SK-N-SH (cell line): ENCODE measurements at regions not wholly inside any gene's neighbourhood (a gene's known extent, or its start where the extent isn't known, plus 50 kb on each side); places are given as distances from the start of the nearest gene placed in this dataset.

Experiments used
- CTCF ChIA-PET: fragments of 300-600, 350-600 bp; formaldehyde crosslinking; extraction: SDS; loops from one replicate; lab custom pipeline; 2021; lab: Yijun Ruan, JAX
- POLR2A ChIA-PET: fragments of 350-600 bp; sonication (Branson Sonifier 250); formaldehyde crosslinking; extraction: SDS; loops from one replicate; lab custom pipeline; 2020; ENCODE audit warnings: antibody characterized with exemption, inconsistent platforms; lab: Yijun Ruan, JAX
- DNase-seq: peaks from one replicate; pipeline ENCODE4 v3.0.0; 2012
- H2AFZ ChIP-seq: fragments of 200-600 bp; sonication (generic); 2 replicates; pipeline ENCODE4 v1.8.1; 2016; ENCODE audit warnings: antibody characterized with exemption, mild to moderate bottlenecking, low read depth
- H3F3A ChIP-seq: fragments of 200-600 bp; sonication (generic); replicated peaks from 2 replicates; pipeline ENCODE3; 2016; ENCODE audit warnings: antibody characterized with exemption, mild to moderate bottlenecking; ENCODE audit not compliant: insufficient read depth
- H3K27ac ChIP-seq, 2 experiments: fragments of 200-500 bp in 1 of 2; fragments of 200-600 bp in 1 of 2; sonication (Bioruptor generic) in 1 of 2; sonication (generic), shearing (Covaris generic) in 1 of 2; 2 replicates each; pipeline versions ENCODE4 v1.5.1 to v1.6.1; 2014 to 2016; ENCODE audit warnings: low read depth in 2 of 2, inconsistent platforms in 1 of 2, low read length in 1 of 2, mild to moderate bottlenecking in 1 of 2, mixed read lengths in 1 of 2
- H3K27me3 ChIP-seq: fragments of 200-600 bp; sonication (generic), shearing (Covaris generic); 2 replicates; pipeline ENCODE4 v1.6.1; 2016; ENCODE audit warnings: mixed run types; ENCODE audit not compliant: insufficient read depth
- H3K36me3 ChIP-seq, 2 experiments: fragments of 200-500 bp in 1 of 2; fragments of 200-600 bp in 1 of 2; sonication (Bioruptor generic) in 1 of 2; sonication (generic) in 1 of 2; replicated peaks in 1 of 2; 2 replicates each; pipeline versions ENCODE3 to v1.5.1; 2014 to 2016; ENCODE audit warnings: low read length in 1 of 2, mild to moderate bottlenecking in 1 of 2; ENCODE audit not compliant: insufficient read depth in 2 of 2, control insufficient read depth in 1 of 2
- H3K4me1 ChIP-seq, 2 experiments: fragments of 200-500 bp in 1 of 2; fragments of 200-600 bp in 1 of 2; sonication (Bioruptor generic) in 1 of 2; sonication (generic), shearing (Covaris generic) in 1 of 2; 2 replicates each; pipeline versions ENCODE4 v1.5.1 to v1.6.1; 2014 to 2016; ENCODE audit warnings: low read depth in 1 of 2, low read length in 1 of 2, mixed run types in 1 of 2; ENCODE audit not compliant: insufficient read depth in 2 of 2, control insufficient read depth in 1 of 2
- H3K4me2 ChIP-seq: fragments of 200-600 bp; sonication (generic), shearing (Covaris generic); 2 replicates; pipeline ENCODE4 v1.6.1; 2017; ENCODE audit warnings: mixed run types
- H3K4me3 ChIP-seq, 2 experiments: fragments of 200-500 bp in 1 of 2; fragments of 200-600 bp in 1 of 2; sonication (Bioruptor generic) in 1 of 2; sonication (generic), shearing (Covaris generic) in 1 of 2; 2 replicates each; pipeline versions ENCODE4 v1.5.1 to v1.8.1; 2014 to 2016; ENCODE audit warnings: low read depth in 2 of 2, inconsistent platforms in 1 of 2, low read length in 1 of 2, mild to moderate bottlenecking in 1 of 2, mixed read lengths in 1 of 2, moderate library complexity in 1 of 2
- H3K79me2 ChIP-seq: fragments of 200-600 bp; sonication (generic); 2 replicates; pipeline ENCODE4 v1.8.1; 2017; ENCODE audit warnings: mild to moderate bottlenecking; ENCODE audit not compliant: insufficient read depth
- H3K9ac ChIP-seq: fragments of 200-600 bp; sonication (generic); 2 replicates; pipeline ENCODE4 v1.6.1; 2017; ENCODE audit warnings: mixed run types
- H3K9me2 ChIP-seq: fragments of 200-600 bp; sonication (generic); 2 replicates; pipeline ENCODE4 v1.6.1; 2017; ENCODE audit warnings: mixed run types
- H3K9me3 ChIP-seq: fragments of 200-600 bp; sonication (generic); 2 replicates; pipeline ENCODE4 v1.6.1; 2017; ENCODE audit warnings: mixed run types, mild to moderate bottlenecking, moderate library complexity
- H4K20me1 ChIP-seq: fragments of 200-600 bp; sonication (generic); 2 replicates; pipeline ENCODE4 v1.6.1; 2017; ENCODE audit warnings: mild to moderate bottlenecking, mixed run types; ENCODE audit not compliant: insufficient read depth
- ELF1 ChIP-seq: IDR thresholded peaks from 2 replicates; pipeline ENCODE4 v1.4.0; 2012
- FOXM1 ChIP-seq: IDR thresholded peaks from 2 replicates; pipeline ENCODE4 v1.4.0; 2012; ENCODE audit warnings: low read depth, mild to moderate bottlenecking
- MEF2A ChIP-seq: IDR thresholded peaks from 2 replicates; pipeline ENCODE4 v1.4.0; 2012; ENCODE audit warnings: low read depth, borderline replicate concordance
- MXI1 ChIP-seq: IDR thresholded peaks from 2 replicates; pipeline ENCODE4 v1.6.1; 2012; ENCODE audit warnings: mild to moderate bottlenecking, low read depth, low read length, improper control_type of control experiment
- NRF1 ChIP-seq: IDR thresholded peaks from 2 replicates; pipeline ENCODE4 v1.6.1; 2012; ENCODE audit warnings: low read depth, mild to moderate bottlenecking, low read length
- POLR2AphosphoS5 ChIP-seq: IDR thresholded peaks from 2 replicates; pipeline ENCODE4 v1.6.1; 2012; ENCODE audit warnings: low read depth, low read length
- RAD21 ChIP-seq: IDR thresholded peaks from 2 replicates; pipeline ENCODE4 v1.6.1; 2012; ENCODE audit warnings: mild to moderate bottlenecking, low read length
- RFX5 ChIP-seq: IDR thresholded peaks from 2 replicates; pipeline ENCODE4 v1.6.1; 2012; ENCODE audit warnings: mild to moderate bottlenecking, improper control_type of control experiment, low read length
- RXRA ChIP-seq: IDR thresholded peaks from 2 replicates; pipeline ENCODE4 v1.4.0; 2012; ENCODE audit warnings: low read depth, mild to moderate bottlenecking, borderline replicate concordance
- SIN3A ChIP-seq: IDR thresholded peaks from 2 replicates; pipeline ENCODE4 v1.6.1; 2012; ENCODE audit warnings: low read depth, mild to moderate bottlenecking, low read length, moderate library complexity, borderline replicate concordance
- WGBS: methylation state at CpG from one replicate; pipeline ENCODE4 v1.1.6; 2017; ENCODE audit warnings: low lambda C conversion rate; 5-methylcytosine and 5-hydroxymethylcytosine counted together
- TF ChIP-seq, protein P1 (sequence below): IDR thresholded peaks from 2 replicates; pipeline ENCODE4 v1.6.1; 2012; ENCODE audit warnings: mild to moderate bottlenecking, low read depth, low read length, moderate library complexity
- TF ChIP-seq, protein P2 (sequence below): IDR thresholded peaks from 2 replicates; pipeline ENCODE4 v1.4.0; 2012; ENCODE audit warnings: low read depth, borderline replicate concordance
- TF ChIP-seq, protein P3 (sequence below): fragments of 150-350 bp; IDR thresholded peaks from 2 replicates; pipeline ENCODE4 v1.6.1; 2016; ENCODE audit warnings: mild to moderate bottlenecking, low read depth, low read length

DNA sequence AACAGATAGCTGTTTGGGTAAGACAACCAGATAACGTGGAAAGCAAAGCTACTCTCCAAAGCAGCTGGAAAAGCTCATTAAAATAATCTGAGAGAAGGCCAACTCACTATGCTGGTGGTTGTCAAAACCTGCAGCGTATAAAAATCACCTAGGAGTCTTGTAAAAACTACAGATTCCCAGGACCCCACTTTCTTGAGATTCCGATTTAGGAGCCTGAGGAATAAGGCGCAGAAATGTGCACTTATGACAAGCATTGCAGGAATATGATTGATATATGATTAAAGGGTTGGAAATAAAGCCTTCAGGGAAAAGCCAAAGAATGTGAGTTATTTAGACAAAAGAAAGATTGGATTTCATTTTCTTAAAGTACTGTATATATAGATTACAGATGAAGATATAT lies 285.0 kb upstream of the PTGER4 start:
- no peak for TF ChIP-seq RAD21
- TF ChIP-seq, protein P1, sequence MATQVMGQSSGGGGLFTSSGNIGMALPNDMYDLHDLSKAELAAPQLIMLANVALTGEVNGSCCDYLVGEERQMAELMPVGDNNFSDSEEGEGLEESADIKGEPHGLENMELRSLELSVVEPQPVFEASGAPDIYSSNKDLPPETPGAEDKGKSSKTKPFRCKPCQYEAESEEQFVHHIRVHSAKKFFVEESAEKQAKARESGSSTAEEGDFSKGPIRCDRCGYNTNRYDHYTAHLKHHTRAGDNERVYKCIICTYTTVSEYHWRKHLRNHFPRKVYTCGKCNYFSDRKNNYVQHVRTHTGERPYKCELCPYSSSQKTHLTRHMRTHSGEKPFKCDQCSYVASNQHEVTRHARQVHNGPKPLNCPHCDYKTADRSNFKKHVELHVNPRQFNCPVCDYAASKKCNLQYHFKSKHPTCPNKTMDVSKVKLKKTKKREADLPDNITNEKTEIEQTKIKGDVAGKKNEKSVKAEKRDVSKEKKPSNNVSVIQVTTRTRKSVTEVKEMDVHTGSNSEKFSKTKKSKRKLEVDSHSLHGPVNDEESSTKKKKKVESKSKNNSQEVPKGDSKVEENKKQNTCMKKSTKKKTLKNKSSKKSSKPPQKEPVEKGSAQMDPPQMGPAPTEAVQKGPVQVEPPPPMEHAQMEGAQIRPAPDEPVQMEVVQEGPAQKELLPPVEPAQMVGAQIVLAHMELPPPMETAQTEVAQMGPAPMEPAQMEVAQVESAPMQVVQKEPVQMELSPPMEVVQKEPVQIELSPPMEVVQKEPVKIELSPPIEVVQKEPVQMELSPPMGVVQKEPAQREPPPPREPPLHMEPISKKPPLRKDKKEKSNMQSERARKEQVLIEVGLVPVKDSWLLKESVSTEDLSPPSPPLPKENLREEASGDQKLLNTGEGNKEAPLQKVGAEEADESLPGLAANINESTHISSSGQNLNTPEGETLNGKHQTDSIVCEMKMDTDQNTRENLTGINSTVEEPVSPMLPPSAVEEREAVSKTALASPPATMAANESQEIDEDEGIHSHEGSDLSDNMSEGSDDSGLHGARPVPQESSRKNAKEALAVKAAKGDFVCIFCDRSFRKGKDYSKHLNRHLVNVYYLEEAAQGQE, result no peak
- TF ChIP-seq SIN3A, result no peak
- TF ChIP-seq ELF1, result no peak
- TF ChIP-seq MEF2A, result no peak
- TF ChIP-seq FOXM1, result no peak
- TF ChIP-seq POLR2AphosphoS5, result no peak
- TF ChIP-seq RFX5, result no peak
- TF ChIP-seq, protein P2, sequence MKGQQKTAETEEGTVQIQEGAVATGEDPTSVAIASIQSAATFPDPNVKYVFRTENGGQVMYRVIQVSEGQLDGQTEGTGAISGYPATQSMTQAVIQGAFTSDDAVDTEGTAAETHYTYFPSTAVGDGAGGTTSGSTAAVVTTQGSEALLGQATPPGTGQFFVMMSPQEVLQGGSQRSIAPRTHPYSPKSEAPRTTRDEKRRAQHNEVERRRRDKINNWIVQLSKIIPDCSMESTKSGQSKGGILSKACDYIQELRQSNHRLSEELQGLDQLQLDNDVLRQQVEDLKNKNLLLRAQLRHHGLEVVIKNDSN, result no peak
- TF ChIP-seq NRF1, result no peak
- Histone ChIP-seq H3K4me3 (no peak overlapping the region), H3F3A (no peaks in the 10 kb centered on the region), H3K27ac (no peak overlapping the region), H3K4me2 (no peak overlapping the region), H3K27me3 (peaks cover 2% of the 10 kb centered on the region; the same call in 1 of the 2 replicates), H3K9ac (no peak overlapping the region), H3K4me1 (no peaks in the 10 kb centered on the region), H3K9me2 (no peaks in the 10 kb centered on the region), H3K9me3 (no peaks in the 10 kb centered on the region), H3K36me3 (no peaks in the 10 kb centered on the region), H4K20me1 (no peaks in the 10 kb centered on the region), H2AFZ (no peak overlapping the region), H3K79me2 (no peaks in the 10 kb centered on the region)
- CTCF ChIA-PET, result no interaction called here
- no peak for DNase-seq
- 21% methylated on average over 4 of the region's 4 CpGs for WGBS
- POLR2A ChIA-PET, result no interaction called here

DNA sequence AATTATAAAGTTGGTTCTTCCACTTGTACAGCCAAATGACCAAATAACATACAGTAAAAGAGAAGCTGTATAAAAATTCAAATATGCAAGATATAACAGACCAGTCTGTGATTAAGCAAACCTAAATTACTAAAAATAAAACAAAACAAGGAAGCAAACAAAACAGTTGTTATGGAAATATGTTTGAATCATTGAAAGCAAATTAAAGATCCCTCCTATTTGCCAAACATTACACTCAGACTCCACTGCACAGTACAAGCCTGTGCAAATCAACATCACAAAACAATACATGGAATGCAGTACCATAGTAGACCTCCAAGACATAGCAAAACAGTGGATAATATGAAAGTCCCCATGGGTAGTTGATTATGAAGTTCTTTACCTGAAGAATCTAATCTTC lies 288.1 kb upstream of the PTGER4 start:
- Histone ChIP-seq H3K9me2 (no peaks in the 10 kb centered on the region), H2AFZ (no peak overlapping the region), H4K20me1 (no peaks in the 10 kb centered on the region), H3K4me2 (no peak overlapping the region), H3K4me3 (no peak overlapping the region), H3K4me1 (no peaks in the 10 kb centered on the region), H3K9me3 (no peaks in the 10 kb centered on the region), H3K27ac (no peak overlapping the region), H3K27me3 (peaks cover 9% of the 10 kb centered on the region; the same call in 1 of the 2 replicates), H3K79me2 (no peaks in the 10 kb centered on the region), H3F3A (no peaks in the 10 kb centered on the region), H3K9ac (no peak overlapping the region), H3K36me3 (no peaks in the 10 kb centered on the region)
- ChIA-PET CTCF (no interaction called here), POLR2A (no interaction called here)
- TF ChIP-seq, protein P3, sequence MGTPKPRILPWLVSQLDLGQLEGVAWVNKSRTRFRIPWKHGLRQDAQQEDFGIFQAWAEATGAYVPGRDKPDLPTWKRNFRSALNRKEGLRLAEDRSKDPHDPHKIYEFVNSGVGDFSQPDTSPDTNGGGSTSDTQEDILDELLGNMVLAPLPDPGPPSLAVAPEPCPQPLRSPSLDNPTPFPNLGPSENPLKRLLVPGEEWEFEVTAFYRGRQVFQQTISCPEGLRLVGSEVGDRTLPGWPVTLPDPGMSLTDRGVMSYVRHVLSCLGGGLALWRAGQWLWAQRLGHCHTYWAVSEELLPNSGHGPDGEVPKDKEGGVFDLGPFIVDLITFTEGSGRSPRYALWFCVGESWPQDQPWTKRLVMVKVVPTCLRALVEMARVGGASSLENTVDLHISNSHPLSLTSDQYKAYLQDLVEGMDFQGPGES, result no peak
- TF ChIP-seq MXI1 (no peak), RXRA (no peak)
- no peak for DNase-seq
